T-helper 2 cell (primary cell): ENCODE measurements at regions not wholly inside any gene's neighbourhood (a gene's known extent, or its start where the extent isn't known, plus 50 kb on each side); places are given as distances from the start of the nearest gene placed in this dataset.

Experiments used
- DNase-seq, 5 experiments: peaks; one replicate each; pipeline versions ENCODE4 v3.0.0 to v3.0.0-alpha.2; 2012 to 2022

GRCh38 chr13:108439556-108439955, 170.0 kb downstream of the TNFSF13B start:
- no peak for DNase-seq

GRCh38 chr13:108444448-108444847, 174.9 kb downstream of the TNFSF13B start:
- no peak for DNase-seq

- DNase-seq: no peak
Observed at GRCh38 chr13:108448891-108449290, 179.4 kb downstream of the TNFSF13B start.

- DNase-seq: no peak
Observed at GRCh38 chr13:108451121-108451520, 178.3 kb upstream of the MYO16 start.

GRCh38 chr13:108455320-108455719, 174.1 kb upstream of the MYO16 start:
- DNase-seq: no peak

- DNase-seq: no peak
Observed at GRCh38 chr13:108460043-108460442, 169.4 kb upstream of the MYO16 start.

GRCh38 chr13:108460746-108461145, 168.7 kb upstream of the MYO16 start:
- no peak for DNase-seq

GRCh38 chr13:108463340-108463739, 166.1 kb upstream of the MYO16 start:
- peak in 1 of 5 experiments; percentile 45 for DNase-seq

- DNase-seq: no peak
Observed at GRCh38 chr13:108470921-108471320, 158.5 kb upstream of the MYO16 start.

GRCh38 chr13:108475181-108475580, 154.2 kb upstream of the MYO16 start:
- no peak for DNase-seq

- no peak for DNase-seq
Observed at GRCh38 chr13:108477376-108477775, 152.0 kb upstream of the MYO16 start.

- DNase-seq: no peak
Observed at GRCh38 chr13:108478179-108478578, 151.2 kb upstream of the MYO16 start.

- DNase-seq: no peak
Observed at GRCh38 chr13:108483981-108484380, 145.4 kb upstream of the MYO16 start.

GRCh38 chr13:108486096-108486495, 143.3 kb upstream of the MYO16 start:
- no peak for DNase-seq

GRCh38 chr13:108494991-108495645, 134.3 kb upstream of the MYO16 start:
- DNase-seq: no peak

GRCh38 chr13:108495646-108496361, 133.6 kb upstream of the MYO16 start:
- peak in 1 of 5 experiments; percentile 16 for DNase-seq

GRCh38 chr13:108496362-108497210, 132.8 kb upstream of the MYO16 start:
- DNase-seq: no peak

GRCh38 chr13:108500711-108501110, 128.7 kb upstream of the MYO16 start:
- no peak for DNase-seq

GRCh38 chr13:108508263-108508662, 121.1 kb upstream of the MYO16 start:
- DNase-seq: peak in 1 of 5 experiments; percentile 25

GRCh38 chr13:108525827-108526226, 103.6 kb upstream of the MYO16 start:
- DNase-seq: no peak

GRCh38 chr13:108526286-108526685, 103.1 kb upstream of the MYO16 start:
- no peak for DNase-seq

GRCh38 chr13:108527844-108528243, 101.6 kb upstream of the MYO16 start:
- DNase-seq: no peak

GRCh38 chr13:108528303-108528702, 101.1 kb upstream of the MYO16 start:
- DNase-seq: no peak

- DNase-seq: no peak
Observed at GRCh38 chr13:108533842-108534241, 95.6 kb upstream of the MYO16 start.
